Pancreas (tissue), 10 donors: ENCODE measurements at regions not wholly inside any gene's neighbourhood (a gene's known extent, or its start where the extent isn't known, plus 50 kb on each side); places are given as distances from the start of the nearest gene placed in this dataset.

Experiments used
- ATAC-seq, 4 donors: fragments of 200-7000 bp; cut with Tn5 transposase; one replicate each; pipeline versions ENCODE4 v1.8.0 to v1.9.1; 2020; ENCODE audit warnings: mild to moderate bottlenecking in 4 of 4, moderate library complexity in 4 of 4
- DNase-seq, 6 donors: peaks; one replicate each; pipeline ENCODE4 v3.0.0-alpha.2; 2020
- FAIRE-seq: peaks from 2 replicates; lab custom pipeline; 2012; peaks lifted over from hg19 to GRCh38; lab: Jason Lieb, UNC
- H3K27ac ChIP-seq, 4 donors: fragments of 200-600 bp; sonication (generic); 1 replicate in 3 of 4; 2 replicates in 1 of 4; pipeline versions ENCODE4 v1.5.0 to v1.8.0; 2020
- H3K27me3 ChIP-seq, 4 donors: fragments of 200-600 bp; one replicate each; pipeline ENCODE4 v1.8.0; 2021
- H3K36me3 ChIP-seq, 3 donors: fragments of 200-600 bp; sonication (generic) in 1 of 3; one replicate each; pipeline versions ENCODE4 v1.5.0 to v1.8.0; 2020 to 2021
- H3K4me1 ChIP-seq, 3 donors: fragments of 200-600 bp; one replicate each; pipeline ENCODE4 v1.8.0; 2021
- H3K4me3 ChIP-seq, 4 donors: fragments of 200-600 bp; sonication (generic) in 2 of 4; one replicate each; pipeline versions ENCODE4 v1.5.0 to v1.8.0; 2020 to 2021
- H3K9me3 ChIP-seq, 4 donors: fragments of 200-600 bp; one replicate each; pipeline ENCODE4 v1.8.0; 2021
- WGBS, 2 donors: extraction: QIAGEN DNeasy Blood & Tissue Kit; methylation state at CpG; one replicate each; pipeline ENCODE4 v1.1.7; 2013; 5-methylcytosine and 5-hydroxymethylcytosine counted together
- intact Hi-C, 3 donors: fragments of 100-400 bp; cut with DNase I; formaldehyde crosslinking; loops; one replicate each; pipeline versions ENCODE4 v1.11.1 to v1.14.2; 2022
- TF ChIP-seq, protein P1 (sequence below), 4 donors: fragments of 200-600 bp; sonication (generic) in 3 of 4; IDR thresholded peaks; one replicate each; pipeline versions ENCODE4 v1.5.0 to v1.8.0; 2021; ENCODE audit warnings: antibody characterized with exemption in 4 of 4
- donor health status: healthy with polysubstance abuse.
- donor health status: DM: no; HTN: no; CAD: no; lungs with moderate emphysema.
- donor health status: DM: no; HTN: no; CAD: no.
- donor health status: control.
- donor health status: control.
- donor health status: Bipolar disorder and iron deficiency.
- donor health status: DM: yes; HTN: yes; CAD: no.
- donor health status: DM: no; HTN: no; CAD: no.
- donor health status: DM: no; HTN: no; CAD: no.
- donor health status: DM: yes; HTN: yes; CAD: no.

DNA sequence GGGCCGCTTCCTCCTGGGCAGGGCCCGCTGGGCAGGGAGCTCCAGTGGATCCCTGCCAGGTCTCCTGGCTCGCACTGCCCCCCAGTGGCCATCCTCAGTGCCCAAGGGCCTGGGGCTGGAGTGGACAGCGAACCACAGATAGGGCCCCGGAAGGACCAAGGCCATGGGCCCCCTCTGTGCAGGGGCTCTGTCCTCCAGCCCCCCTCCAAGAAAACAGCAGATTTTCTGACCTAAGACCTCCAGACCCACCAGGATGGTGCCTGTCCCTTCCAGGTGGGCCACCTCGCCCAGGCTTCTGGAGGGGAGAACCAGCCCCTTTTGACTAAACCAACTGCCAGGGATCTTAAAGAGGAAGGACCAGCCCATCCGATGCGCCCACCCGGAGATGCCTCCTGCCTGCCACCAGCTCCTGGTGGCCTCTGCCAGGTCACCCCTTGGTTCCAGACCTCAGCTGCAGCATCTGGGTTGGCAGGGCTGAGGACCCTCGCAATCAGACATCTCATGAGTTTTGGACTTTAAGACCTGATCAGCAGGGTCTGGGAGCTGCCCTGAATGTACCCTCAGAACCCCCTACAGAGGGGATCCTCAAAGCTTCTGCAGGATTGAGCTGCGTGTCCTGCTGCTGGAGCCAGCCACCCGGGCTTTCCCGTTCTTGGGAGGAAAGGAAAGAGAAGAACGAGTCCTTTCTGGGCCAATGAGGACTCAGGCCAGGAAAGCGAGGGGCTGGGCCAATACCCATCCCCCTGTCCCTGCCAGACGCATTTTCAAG is 325.8 kb upstream of the DIO3 start:
- Histone ChIP-seq H3K36me3 (no peaks in the 10 kb centered on the region), H3K27me3 (no peaks in the 10 kb centered on the region), H3K9me3 (no peaks in the 10 kb centered on the region), H3K4me3 (no peak overlapping the region), H3K4me1 (no peaks in the 10 kb centered on the region), H3K27ac (no peak overlapping the region)
- DNase-seq (peak; percentile 38 to 89 (median 72)), ATAC-seq (peak; percentile 83 to 98 (median 94)), FAIRE-seq (no peak)
- WGBS, 2 donors = 50 to 51% methylated on average over 16 of the region's 16 CpGs
- intact Hi-C loops = no loop called here
- TF ChIP-seq, protein P1, sequence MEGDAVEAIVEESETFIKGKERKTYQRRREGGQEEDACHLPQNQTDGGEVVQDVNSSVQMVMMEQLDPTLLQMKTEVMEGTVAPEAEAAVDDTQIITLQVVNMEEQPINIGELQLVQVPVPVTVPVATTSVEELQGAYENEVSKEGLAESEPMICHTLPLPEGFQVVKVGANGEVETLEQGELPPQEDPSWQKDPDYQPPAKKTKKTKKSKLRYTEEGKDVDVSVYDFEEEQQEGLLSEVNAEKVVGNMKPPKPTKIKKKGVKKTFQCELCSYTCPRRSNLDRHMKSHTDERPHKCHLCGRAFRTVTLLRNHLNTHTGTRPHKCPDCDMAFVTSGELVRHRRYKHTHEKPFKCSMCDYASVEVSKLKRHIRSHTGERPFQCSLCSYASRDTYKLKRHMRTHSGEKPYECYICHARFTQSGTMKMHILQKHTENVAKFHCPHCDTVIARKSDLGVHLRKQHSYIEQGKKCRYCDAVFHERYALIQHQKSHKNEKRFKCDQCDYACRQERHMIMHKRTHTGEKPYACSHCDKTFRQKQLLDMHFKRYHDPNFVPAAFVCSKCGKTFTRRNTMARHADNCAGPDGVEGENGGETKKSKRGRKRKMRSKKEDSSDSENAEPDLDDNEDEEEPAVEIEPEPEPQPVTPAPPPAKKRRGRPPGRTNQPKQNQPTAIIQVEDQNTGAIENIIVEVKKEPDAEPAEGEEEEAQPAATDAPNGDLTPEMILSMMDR (IDR thresholded peaks at IDR 0.05) = peak; percentile 44 to 74 (median 70)

DNA sequence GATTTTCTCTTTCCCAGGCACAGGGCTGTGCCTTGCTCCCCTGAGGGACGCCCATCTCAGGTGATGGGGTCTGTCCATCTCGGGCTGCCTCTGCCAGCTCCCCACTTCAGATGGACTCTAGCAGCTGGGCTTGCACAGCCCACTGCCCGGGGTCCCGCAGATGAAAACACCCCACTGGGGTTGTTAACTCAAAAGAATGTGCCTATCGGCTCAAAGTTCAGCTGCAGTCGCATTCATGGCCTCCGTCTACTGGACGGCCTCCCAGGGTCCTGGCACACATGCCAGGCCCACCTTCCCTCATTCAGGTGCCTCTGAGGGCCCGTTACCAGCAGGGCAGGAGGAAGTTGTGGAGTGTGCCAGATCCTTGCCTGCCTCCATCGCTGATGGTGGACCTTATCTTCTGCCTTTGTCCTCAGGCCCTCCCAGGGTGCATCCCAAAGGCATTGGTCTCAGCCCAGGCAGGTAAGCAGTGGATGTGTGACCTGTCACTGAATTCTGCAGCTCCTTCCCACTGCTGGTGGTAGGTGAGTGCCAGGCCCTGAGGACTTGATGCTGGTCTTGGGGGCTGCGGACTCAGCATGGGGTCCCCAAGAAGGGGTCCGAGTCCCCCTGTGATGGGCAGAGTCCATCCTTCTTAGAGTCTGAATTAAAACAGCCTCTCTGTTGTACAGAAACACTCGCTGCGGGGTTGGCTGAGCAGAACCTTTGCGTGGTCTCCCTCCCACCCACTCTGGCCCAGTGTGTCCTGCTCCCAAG is 324.6 kb upstream of the DIO3 start:
- DNase-seq (no peak), ATAC-seq (no peak), FAIRE-seq (no peak)
- Histone ChIP-seq H3K27me3 (no peaks in the 10 kb centered on the region), H3K9me3 (no peaks in the 10 kb centered on the region), H3K4me1 (no peaks in the 10 kb centered on the region), H3K4me3 (no peak overlapping the region), H3K27ac (no peak overlapping the region), H3K36me3 (no peaks in the 10 kb centered on the region)
- TF ChIP-seq, protein P1 (IDR thresholded peaks at IDR 0.05) = no peak
- intact Hi-C loops = no loop called here
- WGBS, 2 donors = 76 to 86% methylated on average over 15 of the region's 15 CpGs

DNA sequence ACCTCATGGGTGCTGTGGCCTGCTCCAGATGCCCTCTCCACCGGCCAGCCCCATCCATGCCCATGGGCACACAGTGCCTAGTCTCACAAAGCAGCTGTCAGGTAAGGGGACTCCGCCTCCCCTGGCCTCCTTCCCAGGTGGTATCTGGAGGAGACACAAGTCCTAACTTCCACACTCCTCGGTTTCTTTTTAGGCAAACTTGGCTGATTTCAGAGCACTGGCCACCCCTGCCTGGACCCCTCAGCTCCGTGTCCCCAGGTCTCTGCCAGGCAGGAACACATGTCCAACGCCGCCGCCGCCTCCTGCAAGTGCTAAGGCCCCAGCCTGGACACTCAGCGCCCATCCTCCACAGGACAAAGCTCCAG is 324.1 kb upstream of the DIO3 start:
- H3K4me1 ChIP-seq = no peaks in the 10 kb centered on the region
- TF ChIP-seq, protein P1 (IDR thresholded peaks at IDR 0.05) = no peak
- no peaks in the 10 kb centered on the region for H3K27me3 ChIP-seq
- DNase-seq (peak in 2 of 6 donors; percentile 51 to 53), FAIRE-seq (no peak), ATAC-seq (no peak)
- no peaks in the 10 kb centered on the region for H3K36me3 ChIP-seq
- H3K27ac ChIP-seq = no peak overlapping the region
- H3K9me3 ChIP-seq = no peaks in the 10 kb centered on the region
- H3K4me3 ChIP-seq = no peak overlapping the region
- intact Hi-C loops = no loop called here
- WGBS, 2 donors = 67 to 85% methylated on average over 9 of the region's 9 CpGs

- peak in 1 of 6 donors; percentile 30 for DNase-seq
- Histone ChIP-seq H3K27me3 (no peaks in the 10 kb centered on the region), H3K4me1 (no peaks in the 10 kb centered on the region), H3K27ac (no peak overlapping the region), H3K4me3 (no peak overlapping the region), H3K36me3 (no peaks in the 10 kb centered on the region), H3K9me3 (no peaks in the 10 kb centered on the region)
- intact Hi-C loops = no loop called here
- no peak for FAIRE-seq
- ATAC-seq = no peak
- TF ChIP-seq, protein P1 (IDR thresholded peaks at IDR 0.05) = no peak
- WGBS, 2 donors = 42 to 50% methylated on average over 9 of the region's 9 CpGs
Observed at GRCh38 chr14:101239065-101239464, 322.2 kb upstream of the DIO3 start.

DNA sequence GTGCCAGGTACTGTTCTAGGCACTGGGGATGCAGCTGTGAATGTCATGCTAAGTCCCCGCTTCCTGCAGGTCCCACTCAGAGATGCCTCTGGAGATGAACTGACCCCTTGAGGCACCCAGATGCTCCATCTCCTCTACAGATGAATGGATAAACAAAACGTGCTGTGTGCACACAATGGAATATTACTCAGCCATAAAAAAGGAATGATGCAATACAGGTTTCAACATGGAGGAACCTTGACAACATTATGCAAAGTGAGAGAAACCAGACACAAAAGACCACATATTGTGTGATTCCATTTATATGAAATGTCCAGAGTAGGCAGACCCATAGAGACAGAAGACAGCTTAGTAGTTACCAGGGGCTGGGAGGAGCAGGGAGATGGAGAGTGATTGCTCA is 320.1 kb upstream of the DIO3 start:
- 65 to 77% methylated on average over 2 of the region's 2 CpGs for WGBS, 2 donors
- Histone ChIP-seq H3K36me3 (no peaks in the 10 kb centered on the region), H3K4me1 (no peaks in the 10 kb centered on the region), H3K9me3 (no peaks in the 10 kb centered on the region), H3K27me3 (no peaks in the 10 kb centered on the region), H3K27ac (no peak overlapping the region), H3K4me3 (no peak overlapping the region)
- intact Hi-C loops = no loop called here
- ATAC-seq = no peak
- DNase-seq = no peak
- no peak for FAIRE-seq
- TF ChIP-seq, protein P1 (IDR thresholded peaks at IDR 0.05) = no peak
